ENCODE measurements at regions not wholly inside any gene's neighbourhood (a gene's known extent, or its start where the extent isn't known, plus 50 kb on each side); places are given as distances from the start of the nearest gene placed in this dataset.

GRCh38 chr6:22231616-22232015 is 65.2 kb downstream of the PRL start:
- Histone ChIP-seq H3K27ac (no peak overlapping the region), H3K9me3 (no peaks in the 10 kb centered on the region), H3K4me1 (peaks cover 0 to 2% (median 0%) of the 10 kb centered on the region in 4 donors), H3K36me3 (no peaks in the 10 kb centered on the region), H3K27me3 (no peaks in the 10 kb centered on the region), H3K4me3 (no peak overlapping the region)
- intact Hi-C loops (cut with DNase I; ENCODE audit: low total_unique reads), result no loop called here
- TF ChIP-seq, protein P1, sequence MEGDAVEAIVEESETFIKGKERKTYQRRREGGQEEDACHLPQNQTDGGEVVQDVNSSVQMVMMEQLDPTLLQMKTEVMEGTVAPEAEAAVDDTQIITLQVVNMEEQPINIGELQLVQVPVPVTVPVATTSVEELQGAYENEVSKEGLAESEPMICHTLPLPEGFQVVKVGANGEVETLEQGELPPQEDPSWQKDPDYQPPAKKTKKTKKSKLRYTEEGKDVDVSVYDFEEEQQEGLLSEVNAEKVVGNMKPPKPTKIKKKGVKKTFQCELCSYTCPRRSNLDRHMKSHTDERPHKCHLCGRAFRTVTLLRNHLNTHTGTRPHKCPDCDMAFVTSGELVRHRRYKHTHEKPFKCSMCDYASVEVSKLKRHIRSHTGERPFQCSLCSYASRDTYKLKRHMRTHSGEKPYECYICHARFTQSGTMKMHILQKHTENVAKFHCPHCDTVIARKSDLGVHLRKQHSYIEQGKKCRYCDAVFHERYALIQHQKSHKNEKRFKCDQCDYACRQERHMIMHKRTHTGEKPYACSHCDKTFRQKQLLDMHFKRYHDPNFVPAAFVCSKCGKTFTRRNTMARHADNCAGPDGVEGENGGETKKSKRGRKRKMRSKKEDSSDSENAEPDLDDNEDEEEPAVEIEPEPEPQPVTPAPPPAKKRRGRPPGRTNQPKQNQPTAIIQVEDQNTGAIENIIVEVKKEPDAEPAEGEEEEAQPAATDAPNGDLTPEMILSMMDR (IDR thresholded peaks at IDR 0.05), result no peak
- no peak for DNase-seq

- peak in 1 of 2 donors; percentile 31 for DNase-seq
- no peak overlapping the region for H3K27ac ChIP-seq
Measured at GRCh38 chr6:22236626-22237414, 60.0 kb downstream of the PRL start.

More at GRCh38 chr6:22236626-22237414, 60.0 kb downstream of the PRL start:
- Histone ChIP-seq H3K4me3 (no peak overlapping the region), H3K27me3 (no peaks in the 10 kb centered on the region), H3K36me3 (no peaks in the 10 kb centered on the region), H3K9me3 (no peaks in the 10 kb centered on the region), H3K4me1 (peaks cover 0 to 18% (median 0%) of the 10 kb centered on the region in 4 donors)
- TF ChIP-seq, protein P1 (IDR thresholded peaks at IDR 0.05), result no peak
- intact Hi-C loops (cut with DNase I; ENCODE audit: low total_unique reads), result no loop called here
